Loucy (cell line): ENCODE measurements at regions not wholly inside any gene's neighbourhood (a gene's known extent, or its start where the extent isn't known, plus 50 kb on each side); places are given as distances from the start of the nearest gene placed in this dataset.

Experiments used
- H2AFZ ChIP-seq: fragments of 200-600 bp; sonication (generic); 2 replicates; pipeline ENCODE4 v1.6.0; 2016; ENCODE audit warnings: antibody characterized with exemption, mild to moderate bottlenecking, low read length, moderate library complexity
- H3F3A ChIP-seq: fragments of 200-600 bp; 2 replicates; pipeline ENCODE4 v1.6.0; 2016; ENCODE audit warnings: antibody characterized with exemption, low read depth, mild to moderate bottlenecking
- H3K27me3 ChIP-seq: fragments of 200-600 bp; sonication (generic); 2 replicates; pipeline ENCODE4 v1.6.1; 2014; ENCODE audit warnings: low read length, mild to moderate bottlenecking; ENCODE audit not compliant: insufficient read depth, poor library complexity, severe bottlenecking
- H3K36me3 ChIP-seq: fragments of 200-600 bp; sonication (generic); 2 replicates; pipeline ENCODE4 v1.6.1; 2016; ENCODE audit warnings: low read length; ENCODE audit not compliant: insufficient read depth
- H3K4me1 ChIP-seq: fragments of 200-600 bp; sonication (generic); 2 replicates; pipeline ENCODE4 v1.5.1; 2014; ENCODE audit warnings: low read length, mild to moderate bottlenecking; ENCODE audit not compliant: insufficient read depth, poor library complexity, severe bottlenecking
- H3K4me2 ChIP-seq: fragments of 200-600 bp; sonication (generic); 2 replicates; pipeline ENCODE4 v1.6.0; 2014; ENCODE audit warnings: antibody characterized with exemption, low read length, low read depth, mild to moderate bottlenecking; ENCODE audit not compliant: poor library complexity, severe bottlenecking
- H3K4me3 ChIP-seq: fragments of 200-600 bp; sonication (generic); 2 replicates; pipeline ENCODE4 v1.5.1; 2014; ENCODE audit warnings: low read length, mild to moderate bottlenecking, mixed read lengths; ENCODE audit not compliant: poor library complexity, severe bottlenecking
- H3K79me2 ChIP-seq: fragments of 200-600 bp; sonication (generic); 2 replicates; pipeline ENCODE4 v1.6.1; 2014; ENCODE audit warnings: low read length; ENCODE audit not compliant: insufficient read depth
- H3K9ac ChIP-seq: fragments of 200-600 bp; sonication (generic); 2 replicates; pipeline ENCODE4 v1.6.0; 2014; ENCODE audit warnings: mild to moderate bottlenecking, low read depth, low read length, moderate library complexity; ENCODE audit not compliant: poor library complexity, severe bottlenecking
- H3K9me2 ChIP-seq: fragments of 200-600 bp; sonication (generic); replicated peaks from 2 replicates; pipeline ENCODE4 v1.6.1; 2016; ENCODE audit warnings: low read depth, low read length, mixed read lengths
- H3K9me3 ChIP-seq: fragments of 200-600 bp; sonication (generic); 2 replicates; pipeline ENCODE4 v1.6.1; 2014; ENCODE audit warnings: mild to moderate bottlenecking, antibody characterized with exemption, low read length, low read depth; ENCODE audit not compliant: insufficient read depth
- H4K20me1 ChIP-seq: fragments of 200-600 bp; sonication (generic); 2 replicates; pipeline ENCODE4 v1.6.0; 2014; ENCODE audit warnings: antibody characterized with exemption, low read length, mild to moderate bottlenecking; ENCODE audit not compliant: insufficient read depth, poor library complexity, severe bottlenecking
- CTCF ChIP-seq: fragments of 200-600 bp; sonication (generic); conservative IDR thresholded peaks from 2 replicates; pipeline ENCODE4 v1.5.1; 2014; ENCODE audit warnings: mild to moderate bottlenecking, antibody characterized with exemption, low read length
- EZH2phosphoT487 ChIP-seq: fragments of 200-600 bp; IDR thresholded peaks from 2 replicates; pipeline ENCODE4 v1.6.1; 2018; ENCODE audit warnings: antibody characterized with exemption, mild to moderate bottlenecking, moderate library complexity, borderline replicate concordance

- Histone ChIP-seq H3K27me3 (no peaks in the 10 kb centered on the region), H3K9me2 (no peaks in the 10 kb centered on the region), H3K4me1 (no peaks in the 10 kb centered on the region), H3F3A (no peaks in the 10 kb centered on the region), H3K4me2 (no peak overlapping the region), H3K79me2 (no peaks in the 10 kb centered on the region), H2AFZ (no peak overlapping the region), H3K9me3 (no peaks in the 10 kb centered on the region; the same call in 1 of the 2 replicates), H3K9ac (no peak overlapping the region), H3K36me3 (no peaks in the 10 kb centered on the region), H4K20me1 (no peaks in the 10 kb centered on the region), H3K4me3 (no peak overlapping the region)
- no peak for TF ChIP-seq CTCF
- TF ChIP-seq EZH2phosphoT487, result no peak
Observed at GRCh38 chr10:20713420-20713819, 183.7 kb downstream of the NEBL start.

- H3F3A ChIP-seq, result no peaks in the 10 kb centered on the region
- no peak overlapping the region for H3K9ac ChIP-seq
- H3K79me2 ChIP-seq, result no peaks in the 10 kb centered on the region
- no peaks in the 10 kb centered on the region for H3K9me2 ChIP-seq
- TF ChIP-seq CTCF, result no peak
- no peak for TF ChIP-seq EZH2phosphoT487
- H4K20me1 ChIP-seq, result no peaks in the 10 kb centered on the region
- H3K4me1 ChIP-seq, result no peaks in the 10 kb centered on the region
- no peak overlapping the region for H2AFZ ChIP-seq
- no peaks in the 10 kb centered on the region for H3K27me3 ChIP-seq
- no peak overlapping the region for H3K4me3 ChIP-seq
- H3K4me2 ChIP-seq, result no peak overlapping the region
- no peaks in the 10 kb centered on the region; the same call in 1 of the 2 replicates for H3K9me3 ChIP-seq
- no peaks in the 10 kb centered on the region for H3K36me3 ChIP-seq
Observed at GRCh38 chr10:20712774-20713173, 184.3 kb downstream of the NEBL start.

DNA sequence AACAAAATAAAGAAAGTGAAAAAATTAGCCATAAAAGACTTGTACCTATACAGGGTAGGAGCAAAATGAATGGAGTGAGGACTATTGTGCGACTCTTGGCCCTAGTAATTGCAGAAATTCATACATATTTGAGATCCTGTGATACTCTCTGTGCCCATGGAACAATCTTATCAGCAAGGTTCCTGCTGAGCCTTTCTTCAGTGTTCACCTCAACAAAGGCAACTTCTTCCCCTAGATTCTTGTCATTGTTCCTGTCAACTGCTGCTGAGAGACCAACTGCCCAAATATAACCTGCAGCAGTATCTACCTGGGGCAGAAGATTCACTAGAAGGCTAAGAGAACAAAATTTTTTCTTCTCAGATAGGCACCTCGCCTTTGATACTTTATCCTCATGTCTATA, 187.4 kb downstream of the NEBL start:
- H3K9me3 ChIP-seq, result no peaks in the 10 kb centered on the region
- no peak overlapping the region for H3K4me2 ChIP-seq
- H3K9me2 ChIP-seq, result no peaks in the 10 kb centered on the region
- no peak overlapping the region for H2AFZ ChIP-seq
- no peaks in the 10 kb centered on the region for H4K20me1 ChIP-seq
- H3K27me3 ChIP-seq, result no peaks in the 10 kb centered on the region
- no peaks in the 10 kb centered on the region for H3F3A ChIP-seq
- no peak overlapping the region for H3K9ac ChIP-seq
- H3K36me3 ChIP-seq, result no peaks in the 10 kb centered on the region
- H3K4me1 ChIP-seq, result no peaks in the 10 kb centered on the region
- no peaks in the 10 kb centered on the region for H3K79me2 ChIP-seq
- TF ChIP-seq EZH2phosphoT487 (no peak), CTCF (no peak)
- H3K4me3 ChIP-seq, result no peak overlapping the region
